ENCODE measurements at regions not wholly inside any gene's neighbourhood (a gene's known extent, or its start where the extent isn't known, plus 50 kb on each side); places are given as distances from the start of the nearest gene placed in this dataset.

GRCh38 chr18:46319783-46320182 is 215.6 kb downstream of the HAUS1 start:
- CTCF ChIA-PET, result no interaction called here
- no peaks in the 10 kb centered on the region for H3K9me2 ChIP-seq (ENCODE audit: insufficient read depth)
- H2AFZ ChIP-seq, result no peak overlapping the region
- H3F3A ChIP-seq (ENCODE audit: insufficient read depth, low read depth), result peaks cover 49% of the 10 kb centered on the region
- DNase-seq, result no peak
- no peaks in the 10 kb centered on the region for H3K36me3 ChIP-seq (ENCODE audit: low read depth)
- no peak overlapping the region for H3K4me3 ChIP-seq
- TF ChIP-seq EZH2 (IDR thresholded peaks at IDR 0.05; ENCODE audit: low read depth) (no peak), CTCF (conservative IDR thresholded peaks at IDR 0.05) (no peak)
- POLR2A ChIA-PET (ENCODE audit: unreplicated experiment), result no interaction called here
- intact Hi-C loops (cut with micrococcal nuclease; ENCODE audit: unreplicated experiment), result loop anchor here (5.0 kb wide), 2 partner anchors 37 to 147 kb away; a partner anchor contains a TSS
- H4K20me1 ChIP-seq (ENCODE audit: insufficient read depth), result no peaks in the 10 kb centered on the region
- H3K4me1 ChIP-seq (replicated peaks; ENCODE audit: insufficient read depth), result peaks cover 70% of the 10 kb centered on the region
- no peaks in the 10 kb centered on the region; the same call in 1 of the 2 replicates for H3K79me2 ChIP-seq (ENCODE audit: low read depth)
- BruUV-seq (replicated peaks), result no TSS peak
- peak overlapping the region; percentile 87 for H3K4me2 ChIP-seq
- H3K27ac ChIP-seq, result peak overlapping the region; percentile 100
- H3K27me3 ChIP-seq (ENCODE audit: insufficient read depth, low read depth), result no peaks in the 10 kb centered on the region
- H3K9me3 ChIP-seq (ENCODE audit: insufficient read depth, low read depth), result peaks cover 8% of the 10 kb centered on the region

GRCh38 chr18:46320297-46320696 is 216.1 kb downstream of the HAUS1 start:
- H3F3A ChIP-seq (ENCODE audit: insufficient read depth, low read depth), result peaks cover 49% of the 10 kb centered on the region
- intact Hi-C loops (cut with micrococcal nuclease; ENCODE audit: unreplicated experiment), result loop anchor here (5.0 kb wide), 2 partner anchors 38 to 148 kb away; a partner anchor contains a TSS
- ChIA-PET CTCF (no interaction called here), POLR2A (ENCODE audit: unreplicated experiment) (no interaction called here)
- no peak for DNase-seq
- H3K27ac ChIP-seq, result peak overlapping the region; percentile 100
- TF ChIP-seq CTCF (conservative IDR thresholded peaks at IDR 0.05) (peak; percentile 30; the same call in 1 of the 2 replicates), EZH2 (IDR thresholded peaks at IDR 0.05; ENCODE audit: low read depth) (no peak)
- H3K9me3 ChIP-seq (ENCODE audit: insufficient read depth, low read depth), result peaks cover 8% of the 10 kb centered on the region
- H3K4me1 ChIP-seq (replicated peaks; ENCODE audit: insufficient read depth), result peaks cover 69% of the 10 kb centered on the region
- H3K79me2 ChIP-seq (ENCODE audit: low read depth), result no peaks in the 10 kb centered on the region; the same call in 1 of the 2 replicates
- H3K4me3 ChIP-seq, result no peak overlapping the region
- no peak overlapping the region; the same call in 1 of the 2 replicates for H2AFZ ChIP-seq
- no peaks in the 10 kb centered on the region for H4K20me1 ChIP-seq (ENCODE audit: insufficient read depth)
- H3K9me2 ChIP-seq (ENCODE audit: insufficient read depth), result no peaks in the 10 kb centered on the region
- H3K27me3 ChIP-seq (ENCODE audit: insufficient read depth, low read depth), result no peaks in the 10 kb centered on the region
- H3K36me3 ChIP-seq (ENCODE audit: low read depth), result no peaks in the 10 kb centered on the region
- BruUV-seq (replicated peaks), result no TSS peak
- peak overlapping the region; percentile 87 for H3K4me2 ChIP-seq

- CTCF ChIA-PET, result no interaction called here
These were observed 216.9 kb downstream of the HAUS1 start for GRCh38 chr18:46320928-46321711.

More at GRCh38 chr18:46320928-46321711, 216.9 kb downstream of the HAUS1 start:
- H3F3A ChIP-seq (ENCODE audit: insufficient read depth, low read depth), result peaks cover 49% of the 10 kb centered on the region
- H3K36me3 ChIP-seq (ENCODE audit: low read depth), result no peaks in the 10 kb centered on the region
- H3K27me3 ChIP-seq (ENCODE audit: insufficient read depth, low read depth), result no peaks in the 10 kb centered on the region
- peak overlapping the region; percentile 41; the same call in 1 of the 2 replicates for H3K4me3 ChIP-seq
- no TSS peak for BruUV-seq (replicated peaks)
- peak overlapping the region; percentile 87 for H3K4me2 ChIP-seq
- DNase-seq, result peak in 1 of 2 experiments; percentile 94
- intact Hi-C loops (cut with micrococcal nuclease; ENCODE audit: unreplicated experiment), result loop anchor here (5.0 kb wide), 2 partner anchors 39 to 149 kb away; a partner anchor contains a TSS
- POLR2A ChIA-PET (ENCODE audit: unreplicated experiment), result no interaction called here
- 0 out of 2 replicates have a peak, but pooled peaks cover 2% of the 10 kb centered on the region for H3K9me3 ChIP-seq (ENCODE audit: insufficient read depth, low read depth)
- H3K27ac ChIP-seq, result peak overlapping the region; percentile 100
- no peak overlapping the region; the same call in 1 of the 2 replicates for H2AFZ ChIP-seq
- TF ChIP-seq CTCF (conservative IDR thresholded peaks at IDR 0.05) (no peak), EZH2 (IDR thresholded peaks at IDR 0.05; ENCODE audit: low read depth) (no peak)
- peaks cover 64% of the 10 kb centered on the region for H3K4me1 ChIP-seq (replicated peaks; ENCODE audit: insufficient read depth)
- no peaks in the 10 kb centered on the region for H3K9me2 ChIP-seq (ENCODE audit: insufficient read depth)
- no peaks in the 10 kb centered on the region for H4K20me1 ChIP-seq (ENCODE audit: insufficient read depth)
- H3K79me2 ChIP-seq (ENCODE audit: low read depth), result no peaks in the 10 kb centered on the region; the same call in 1 of the 2 replicates
